IPS-18c (cell line): ENCODE measurements at regions not wholly inside any gene's neighbourhood (a gene's known extent, or its start where the extent isn't known, plus 50 kb on each side); places are given as distances from the start of the nearest gene placed in this dataset.

Experiments used
- H3K4me3 ChIP-seq: 2 replicates; pipeline ENCODE4 v1.7.0; 2013; ENCODE audit warnings: low read depth, mild to moderate bottlenecking, low read length, moderate library complexity; ENCODE audit not compliant: insufficient read depth
- H3K9me3 ChIP-seq: one replicate; pipeline ENCODE4 v1.6.1; 2013; ENCODE audit warnings: mild to moderate bottlenecking, low read length, moderate library complexity; ENCODE audit not compliant: control insufficient read depth, insufficient read depth

DNA sequence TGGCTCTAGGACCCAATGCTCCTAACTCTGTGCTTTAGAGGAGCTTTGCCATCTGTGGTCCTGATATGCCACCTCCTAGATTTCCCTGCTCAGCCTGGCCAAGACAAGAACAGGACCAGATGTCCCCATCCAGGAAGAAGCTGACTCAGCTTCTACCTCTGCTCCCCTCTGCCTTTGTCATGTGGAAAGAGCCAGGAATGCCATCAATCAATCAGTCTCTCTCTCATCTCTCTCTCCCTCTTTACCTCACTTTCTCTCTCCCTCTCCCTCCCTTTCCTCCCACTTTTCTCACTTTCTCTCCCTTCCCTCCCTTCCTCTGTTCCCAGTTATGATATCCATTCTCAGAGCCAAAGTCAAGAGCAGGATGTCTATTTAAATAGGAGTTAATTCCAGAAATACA is 892.5 kb upstream of the TMEM132C start:
- Histone ChIP-seq H3K4me3 (no peak overlapping the region), H3K9me3 (no peaks in the 10 kb centered on the region)

DNA sequence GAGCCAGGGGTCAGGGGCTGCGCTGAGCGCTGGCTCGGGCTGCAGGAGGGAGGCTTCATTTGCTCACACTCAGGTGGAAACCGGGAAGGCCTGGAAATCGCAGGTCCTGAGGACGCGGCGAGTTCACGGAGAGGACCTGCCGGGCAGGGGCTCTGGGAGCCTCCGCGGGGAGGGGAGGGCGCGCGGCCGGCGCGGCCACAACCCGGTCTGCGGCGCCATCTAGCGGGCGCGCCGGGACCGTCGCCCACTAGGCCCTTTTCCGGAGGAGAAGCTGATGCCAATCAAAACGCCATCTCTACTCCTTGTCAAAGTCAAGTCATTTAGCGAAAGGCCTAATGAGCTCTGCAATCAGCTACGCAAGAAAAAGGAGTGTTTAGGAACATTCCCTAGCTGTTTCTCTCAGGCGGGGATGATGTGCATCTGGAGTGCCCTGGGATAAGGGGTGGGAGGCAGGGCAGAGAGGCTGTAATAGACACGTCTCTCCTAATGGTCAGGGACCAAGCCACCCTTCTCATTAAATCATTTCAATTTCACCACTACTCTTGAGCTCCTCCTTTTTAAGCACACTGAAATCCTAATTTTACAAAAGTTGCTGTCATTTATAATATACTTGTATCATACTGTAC is 885.8 kb upstream of the TMEM132C start:
- Histone ChIP-seq H3K9me3 (no peaks in the 10 kb centered on the region), H3K4me3 (peak overlapping the region; percentile 22; the same call in 1 of the 2 replicates)

DNA sequence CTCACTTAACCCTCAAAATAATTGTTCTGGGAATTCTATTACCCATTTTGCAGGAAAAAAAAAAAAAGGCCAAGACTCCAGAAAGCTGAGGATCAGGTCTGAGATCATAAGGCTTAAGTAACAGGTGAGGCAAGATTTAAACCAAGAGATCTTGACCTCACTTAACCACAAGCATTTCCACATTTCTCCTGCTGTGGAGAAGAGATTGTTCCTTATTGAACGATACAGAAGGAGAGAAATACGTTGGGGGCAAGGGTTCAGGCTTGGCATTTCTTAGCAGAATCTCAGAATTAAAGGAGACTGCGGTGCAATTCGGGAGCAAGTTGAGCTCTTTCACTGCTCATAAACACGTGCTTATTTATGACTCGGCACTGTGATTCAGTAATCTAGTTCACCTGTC is 885.3 kb upstream of the TMEM132C start:
- H3K9me3 ChIP-seq, result no peaks in the 10 kb centered on the region
- no peak overlapping the region for H3K4me3 ChIP-seq

DNA sequence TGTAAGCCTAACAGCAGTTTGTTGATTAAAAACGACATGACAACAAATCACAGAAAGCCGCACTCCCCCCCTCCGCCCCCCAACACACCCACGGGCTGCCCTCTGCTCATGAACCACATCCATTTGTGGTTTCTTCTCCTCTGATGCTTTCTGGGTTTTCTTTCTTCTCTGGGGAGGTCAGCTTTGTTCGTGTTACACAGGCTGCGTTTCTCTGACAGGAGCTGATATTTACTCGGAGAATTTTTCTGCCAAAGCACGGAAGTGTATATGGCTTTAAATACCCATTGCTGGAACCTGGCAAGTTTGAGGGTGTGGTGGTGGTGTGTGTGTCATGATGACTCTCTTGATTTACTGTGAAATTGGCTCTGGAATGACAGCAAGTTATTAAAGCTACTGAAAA is 883.7 kb upstream of the TMEM132C start:
- no peak overlapping the region for H3K4me3 ChIP-seq

DNA sequence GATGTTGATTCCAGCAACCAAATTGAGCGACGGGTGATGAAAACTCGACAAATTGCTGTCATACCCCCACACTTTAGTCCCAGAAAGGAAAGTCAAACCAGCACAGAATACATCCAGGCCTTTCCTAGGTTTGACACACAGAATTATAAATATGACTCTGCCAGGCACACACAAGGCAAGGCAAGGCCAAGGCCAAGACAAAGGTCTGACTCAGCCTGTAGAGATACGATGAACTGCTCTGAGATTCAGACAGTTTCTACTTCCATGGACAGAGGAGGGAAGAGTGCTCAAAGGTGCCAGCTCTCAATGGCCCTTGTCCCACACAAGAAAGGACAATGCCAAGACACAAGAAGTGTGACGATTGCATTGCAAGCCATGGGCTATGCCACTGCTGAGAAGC is 880.2 kb upstream of the TMEM132C start:
- no peaks in the 10 kb centered on the region for H3K9me3 ChIP-seq

More for the DNA sequence above, 883.7 kb upstream of the TMEM132C start:
- H3K9me3 ChIP-seq, result no peaks in the 10 kb centered on the region

DNA sequence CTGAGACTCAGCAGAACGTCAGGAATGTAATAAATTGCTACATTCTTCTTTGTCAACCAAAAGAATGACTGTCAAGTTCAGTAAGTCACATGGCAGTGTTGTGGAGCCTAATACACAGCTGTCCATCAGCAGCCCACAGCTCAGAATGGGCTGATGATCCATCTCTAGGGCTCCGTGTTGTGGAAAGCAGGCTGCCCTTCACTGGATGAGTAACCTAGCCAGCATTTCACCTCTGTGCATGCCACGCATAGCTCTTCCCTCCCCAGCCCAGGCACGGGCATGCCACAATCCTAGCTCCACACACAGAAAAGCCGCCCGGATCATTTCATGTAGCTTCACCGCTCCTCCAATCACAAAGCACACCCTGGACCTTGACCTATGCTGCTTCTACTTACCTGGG is 878.0 kb upstream of the TMEM132C start:
- no peak overlapping the region for H3K4me3 ChIP-seq

More for the DNA sequence above, 880.2 kb upstream of the TMEM132C start:
- no peak overlapping the region for H3K4me3 ChIP-seq

DNA sequence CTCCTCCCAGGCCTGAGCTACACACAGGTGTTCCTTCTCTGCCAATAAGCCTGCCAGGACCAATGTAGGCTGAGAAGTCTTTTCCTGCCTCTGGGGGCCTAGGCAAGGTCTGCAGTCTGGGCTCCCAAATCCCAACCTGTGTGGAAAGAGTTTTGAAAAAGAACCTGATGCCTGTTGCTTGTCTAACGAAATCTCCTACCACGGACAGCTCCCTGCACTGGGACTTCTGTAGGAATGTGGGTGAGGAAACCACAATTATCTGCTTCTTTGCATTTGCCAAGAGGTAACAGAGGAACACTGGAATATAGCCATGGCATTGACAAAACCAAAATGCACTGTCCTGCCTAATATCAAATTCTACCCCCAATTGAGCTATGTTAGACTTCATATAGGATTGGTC is 877.0 kb upstream of the TMEM132C start:
- H3K4me3 ChIP-seq, result no peak overlapping the region

More for the DNA sequence above, 878.0 kb upstream of the TMEM132C start:
- H3K9me3 ChIP-seq, result no peaks in the 10 kb centered on the region

DNA sequence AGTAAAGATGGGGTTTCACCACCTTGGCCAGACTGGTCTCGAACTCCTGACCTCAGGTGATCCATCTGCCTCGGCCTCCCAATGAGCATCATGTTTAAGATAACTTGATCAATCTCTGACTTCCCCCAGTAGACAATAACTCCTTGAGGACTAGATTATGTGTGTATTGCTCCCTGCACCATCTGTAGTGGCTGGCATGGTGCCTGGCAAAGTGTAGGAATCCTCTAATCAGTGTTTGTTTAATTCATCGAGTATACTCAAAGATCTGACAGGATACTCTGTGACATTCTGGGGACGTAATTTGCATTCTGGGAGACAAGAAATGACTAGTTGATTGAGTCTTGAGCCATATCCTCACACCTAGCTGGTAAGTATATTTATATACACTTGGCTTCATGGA is 873.5 kb upstream of the TMEM132C start:
- no peaks in the 10 kb centered on the region for H3K9me3 ChIP-seq
- no peak overlapping the region for H3K4me3 ChIP-seq

More for the DNA sequence above, 877.0 kb upstream of the TMEM132C start:
- H3K9me3 ChIP-seq, result no peaks in the 10 kb centered on the region

DNA sequence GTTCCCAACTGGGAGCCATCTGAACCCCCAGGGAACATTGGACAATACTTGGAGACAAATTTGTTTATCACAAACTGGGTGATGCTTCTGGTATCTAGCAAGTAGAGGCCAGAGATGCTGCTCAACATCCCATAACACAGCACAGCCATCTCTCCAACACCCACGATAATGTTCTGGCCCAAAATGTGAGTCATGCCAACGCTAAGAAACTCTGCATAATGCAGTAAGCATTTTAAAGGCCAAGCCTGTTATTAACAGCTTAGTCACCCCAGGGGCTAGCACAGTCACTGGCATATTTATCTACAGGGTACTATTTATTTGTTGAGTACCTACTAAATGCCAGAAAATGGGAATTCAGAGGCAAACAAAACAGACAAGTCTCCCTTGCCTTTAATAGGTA is 873.1 kb upstream of the TMEM132C start:
- H3K4me3 ChIP-seq, result no peak overlapping the region
- H3K9me3 ChIP-seq, result no peaks in the 10 kb centered on the region

DNA sequence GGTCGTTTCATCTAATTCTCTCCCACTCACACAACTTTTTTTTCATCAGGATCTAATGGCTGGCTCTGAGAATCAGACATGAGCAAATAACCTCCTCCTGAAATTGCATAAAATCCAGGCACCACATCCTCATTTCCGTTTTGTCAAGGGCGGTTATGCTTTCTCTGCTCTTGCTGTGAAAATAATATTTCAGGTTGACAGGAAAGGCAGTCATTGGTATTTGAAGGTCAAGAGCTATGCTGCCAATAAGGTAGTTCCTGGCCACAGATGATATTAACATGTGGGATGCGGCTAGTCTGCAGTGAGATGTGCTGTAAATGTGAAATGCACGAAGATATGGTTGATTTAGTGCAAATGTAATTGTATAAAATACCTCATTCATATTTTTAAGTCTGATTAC is 870.2 kb upstream of the TMEM132C start:
- Histone ChIP-seq H3K4me3 (no peak overlapping the region), H3K9me3 (no peaks in the 10 kb centered on the region)

DNA sequence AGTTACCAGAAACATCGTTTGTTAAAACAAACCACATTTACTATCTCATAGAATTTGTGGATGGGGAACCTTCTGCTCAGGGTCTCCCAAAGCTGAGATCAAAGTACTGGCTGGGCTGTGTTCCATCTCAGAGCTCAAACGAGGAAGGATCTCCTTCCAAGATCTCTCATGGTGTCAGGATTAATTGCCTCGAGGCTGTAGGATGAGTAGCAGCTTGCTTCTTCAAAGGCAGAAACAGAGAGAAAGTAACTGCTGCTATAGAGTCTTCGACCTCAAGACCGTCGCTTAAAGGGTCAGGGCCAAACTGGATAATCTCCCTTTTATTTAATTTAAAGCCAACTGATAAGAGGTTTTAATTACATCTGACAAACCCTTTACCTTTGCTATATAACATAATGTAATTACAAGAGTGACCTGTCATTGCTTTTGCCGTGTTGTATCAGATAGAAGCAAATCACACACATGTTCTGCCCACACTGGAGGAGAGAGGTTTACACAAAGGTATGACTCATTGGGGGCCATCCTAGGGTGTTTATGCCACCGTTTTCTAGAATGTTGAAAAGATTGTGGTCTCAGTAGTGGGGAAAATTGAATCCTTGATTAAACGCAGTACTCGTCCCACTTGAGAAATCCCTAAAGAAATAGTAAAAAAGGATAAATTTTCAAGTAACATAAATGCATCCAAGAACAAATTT is 868.8 kb upstream of the TMEM132C start:
- H3K4me3 ChIP-seq, result no peak overlapping the region
- no peaks in the 10 kb centered on the region for H3K9me3 ChIP-seq

DNA sequence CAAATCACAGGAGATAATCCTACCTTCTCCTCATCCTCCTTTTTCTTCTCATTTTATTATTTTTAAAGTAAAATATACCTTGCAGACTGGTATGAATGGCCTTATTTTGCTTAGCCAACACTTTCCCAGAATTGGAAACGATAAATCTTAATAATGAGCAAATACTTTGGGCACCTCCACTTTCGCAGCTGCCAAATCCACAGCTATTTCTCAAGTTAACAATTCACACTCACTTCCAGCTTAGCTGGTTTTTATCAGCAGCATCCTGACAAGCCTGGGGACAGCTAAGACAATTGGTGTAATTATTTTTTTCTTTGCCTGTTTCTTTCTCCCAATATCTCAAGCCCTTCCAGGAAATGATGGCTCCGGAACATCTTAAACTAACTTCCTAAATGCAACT is 867.5 kb upstream of the TMEM132C start:
- H3K4me3 ChIP-seq, result no peak overlapping the region
- no peaks in the 10 kb centered on the region for H3K9me3 ChIP-seq

DNA sequence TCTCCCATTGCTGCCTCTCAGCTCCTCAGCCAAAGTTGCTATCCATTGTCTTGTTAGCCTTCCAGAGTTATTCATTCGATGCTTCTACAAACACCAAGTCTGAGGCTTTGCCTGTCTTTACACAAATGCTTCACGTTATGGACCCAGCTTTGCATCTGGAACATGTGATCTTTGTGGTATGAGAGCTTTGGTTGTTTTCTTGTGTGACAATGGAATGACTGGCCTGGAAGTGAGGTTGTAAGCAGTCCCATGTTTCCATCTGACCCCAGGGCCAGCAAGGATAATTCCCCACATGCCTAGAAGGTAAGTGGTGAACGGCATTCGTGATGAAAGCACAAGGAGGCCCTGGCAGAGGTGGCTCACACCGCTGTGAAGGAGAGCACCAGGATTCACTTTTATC is 866.7 kb upstream of the TMEM132C start:
- Histone ChIP-seq H3K4me3 (no peak overlapping the region), H3K9me3 (no peaks in the 10 kb centered on the region)

DNA sequence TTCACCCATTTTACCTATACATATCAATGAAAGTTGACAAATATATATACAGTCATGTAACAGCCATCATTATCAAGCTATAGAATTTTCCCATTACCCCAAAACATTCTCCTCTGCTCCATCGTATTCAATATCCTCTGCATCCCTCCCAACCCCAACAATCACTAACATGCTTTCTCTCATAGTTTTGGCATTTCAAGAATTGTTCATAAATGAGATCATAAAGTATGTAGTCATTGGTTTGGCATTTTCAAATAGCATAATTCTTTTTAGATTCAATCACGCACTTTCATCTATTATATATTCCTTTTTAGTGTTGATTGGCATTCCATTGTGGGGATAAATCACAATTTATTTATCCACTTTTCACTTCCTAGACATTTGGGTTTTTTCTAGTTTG is 866.0 kb upstream of the TMEM132C start:
- H3K4me3 ChIP-seq, result no peak overlapping the region
- no peaks in the 10 kb centered on the region for H3K9me3 ChIP-seq

DNA sequence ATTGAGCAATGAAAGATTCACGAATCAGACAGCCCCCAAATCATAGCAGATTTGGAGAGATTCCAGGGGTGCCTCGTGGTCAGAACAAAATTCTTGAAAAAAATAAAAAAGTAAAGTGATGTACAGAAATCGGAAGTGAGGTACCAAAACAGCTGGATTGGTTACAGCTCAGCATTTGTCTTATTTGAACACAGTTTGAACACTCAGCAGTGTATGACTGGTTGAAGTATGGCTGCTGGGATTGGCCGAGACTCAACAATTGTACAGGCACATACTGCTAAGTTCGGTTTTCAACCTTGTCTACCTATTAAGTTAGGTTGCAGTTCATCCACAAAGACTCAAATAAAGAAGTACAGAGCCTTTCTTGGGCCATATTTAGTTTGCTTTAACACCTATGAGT is 865.4 kb upstream of the TMEM132C start:
- no peaks in the 10 kb centered on the region for H3K9me3 ChIP-seq
- H3K4me3 ChIP-seq, result no peak overlapping the region

DNA sequence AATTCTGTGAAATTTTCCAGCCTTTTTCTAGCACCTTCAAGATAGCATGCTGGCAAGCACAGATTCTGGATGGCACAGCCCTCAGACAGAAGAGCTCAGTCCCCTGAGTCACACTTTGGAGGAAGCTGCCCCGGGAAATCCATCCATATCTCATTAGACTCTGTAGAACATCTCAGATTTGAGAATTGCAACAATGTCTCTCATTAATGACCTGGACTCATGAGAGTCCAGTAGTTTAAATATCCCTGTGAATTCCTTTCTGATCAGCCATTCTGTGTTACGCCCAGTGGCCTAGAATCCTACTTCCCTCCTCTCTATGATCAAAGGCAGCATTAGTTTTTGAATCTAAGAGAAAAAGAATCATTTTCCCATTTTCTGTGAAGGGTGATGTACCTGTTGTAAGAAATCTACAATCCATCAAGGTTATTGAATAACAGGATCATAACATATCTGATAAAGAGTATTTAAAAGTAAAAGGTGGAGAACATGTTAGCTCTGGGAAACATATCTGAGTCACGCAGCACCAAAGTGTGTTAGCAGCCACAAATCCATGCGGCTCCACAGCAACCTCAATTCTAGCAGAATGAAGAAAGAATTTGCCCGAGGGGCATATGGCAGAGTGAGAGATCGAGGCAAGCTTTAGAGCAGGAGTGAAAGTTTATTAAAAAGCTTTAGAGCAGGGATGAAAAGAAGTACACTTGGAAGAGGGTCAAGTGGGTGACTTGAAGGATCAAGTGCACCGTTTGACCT is 855.6 kb upstream of the TMEM132C start:
- Histone ChIP-seq H3K4me3 (no peak overlapping the region), H3K9me3 (peaks cover 2% of the 10 kb centered on the region)

DNA sequence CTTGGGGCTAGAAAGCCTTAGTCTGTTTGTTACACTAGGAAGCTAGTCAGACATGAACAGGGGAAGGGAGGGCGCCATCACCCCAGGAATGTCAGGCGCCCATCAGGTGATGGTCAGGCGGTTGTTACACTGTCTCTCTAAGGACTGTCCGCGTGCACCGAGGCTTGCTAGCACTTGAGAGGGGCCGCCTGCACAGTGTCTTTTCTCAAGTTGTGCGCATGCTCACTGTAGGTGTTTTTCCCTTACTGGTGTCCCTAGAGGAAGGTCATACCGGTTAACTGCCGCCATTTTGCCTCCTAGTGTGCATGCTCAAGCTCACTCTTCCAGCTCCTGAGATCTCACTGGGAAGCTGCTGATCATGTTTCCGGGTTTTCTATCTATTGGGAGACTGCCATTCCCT is 855.0 kb upstream of the TMEM132C start:
- Histone ChIP-seq H3K9me3 (peaks cover 2% of the 10 kb centered on the region), H3K4me3 (no peak overlapping the region)

DNA sequence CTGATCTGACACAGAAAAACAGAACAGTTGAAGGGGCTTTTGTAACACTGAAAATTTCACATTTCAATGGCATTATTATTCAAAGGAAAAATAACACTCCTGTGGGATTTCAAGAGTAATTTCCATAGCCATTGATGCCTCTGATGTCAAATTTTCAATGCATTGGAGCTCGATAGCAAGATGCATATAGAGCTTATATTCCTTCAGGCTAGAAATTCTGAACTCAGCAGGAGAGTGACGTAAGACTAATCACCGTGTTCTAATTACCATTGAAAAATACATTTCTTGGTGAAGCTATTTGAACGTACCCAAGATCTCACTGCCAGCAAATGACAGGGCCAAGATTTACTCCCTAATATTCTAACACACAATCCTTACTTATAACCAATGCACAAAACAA is 854.1 kb upstream of the TMEM132C start:
- H3K9me3 ChIP-seq, result peaks cover 4% of the 10 kb centered on the region
- no peak overlapping the region for H3K4me3 ChIP-seq
